OCI-LY1 (cell line): ENCODE measurements at regions not wholly inside any gene's neighbourhood (a gene's known extent, or its start where the extent isn't known, plus 50 kb on each side); places are given as distances from the start of the nearest gene placed in this dataset.

ENCODE experiments used
- CTCF ChIP-seq: fragments of 200-600 bp; sonication (generic), shearing (Covaris generic); IDR thresholded peaks from 2 replicates; pipeline ENCODE4 v1.5.1; 2017; ENCODE audit warnings: mild to moderate bottlenecking, antibody characterized with exemption, low read length, moderate library complexity, mixed read lengths
- EZH2 ChIP-seq: fragments of 200-600 bp; sonication (generic), shearing (Covaris generic); IDR thresholded peaks from 2 replicates; pipeline ENCODE4 v1.8.0; 2017; ENCODE audit warnings: borderline replicate concordance, mixed run types, mild to moderate bottlenecking, antibody characterized with exemption, low read length, moderate library complexity, mixed read lengths

GRCh38 chr12:88866881-88867280 lies 286.6 kb upstream of the KITLG start:
- TF ChIP-seq CTCF (no peak), EZH2 (no peak)
